SU-DHL-6 (cell line): ENCODE measurements at regions not wholly inside any gene's neighbourhood (a gene's known extent, or its start where the extent isn't known, plus 50 kb on each side); places are given as distances from the start of the nearest gene placed in this dataset.

Experiments
- EZH2phosphoT487 ChIP-seq: fragments of 200-600 bp; sonication (generic), shearing (Covaris generic); conservative IDR thresholded peaks from 2 replicates; pipeline ENCODE4 v1.6.1; 2018; ENCODE audit warnings: mild to moderate bottlenecking, antibody characterized with exemption, low read length, moderate library complexity, mixed read lengths
- TF ChIP-seq, protein P1 (sequence below): fragments of 200-600 bp; sonication (generic); IDR thresholded peaks from one replicate; pipeline ENCODE4 v1.5.1; 2017; ENCODE audit warnings: antibody characterized with exemption, mild to moderate bottlenecking, low read length, moderate library complexity; ENCODE audit not compliant: insufficient read depth, poor library complexity, severe bottlenecking

DNA sequence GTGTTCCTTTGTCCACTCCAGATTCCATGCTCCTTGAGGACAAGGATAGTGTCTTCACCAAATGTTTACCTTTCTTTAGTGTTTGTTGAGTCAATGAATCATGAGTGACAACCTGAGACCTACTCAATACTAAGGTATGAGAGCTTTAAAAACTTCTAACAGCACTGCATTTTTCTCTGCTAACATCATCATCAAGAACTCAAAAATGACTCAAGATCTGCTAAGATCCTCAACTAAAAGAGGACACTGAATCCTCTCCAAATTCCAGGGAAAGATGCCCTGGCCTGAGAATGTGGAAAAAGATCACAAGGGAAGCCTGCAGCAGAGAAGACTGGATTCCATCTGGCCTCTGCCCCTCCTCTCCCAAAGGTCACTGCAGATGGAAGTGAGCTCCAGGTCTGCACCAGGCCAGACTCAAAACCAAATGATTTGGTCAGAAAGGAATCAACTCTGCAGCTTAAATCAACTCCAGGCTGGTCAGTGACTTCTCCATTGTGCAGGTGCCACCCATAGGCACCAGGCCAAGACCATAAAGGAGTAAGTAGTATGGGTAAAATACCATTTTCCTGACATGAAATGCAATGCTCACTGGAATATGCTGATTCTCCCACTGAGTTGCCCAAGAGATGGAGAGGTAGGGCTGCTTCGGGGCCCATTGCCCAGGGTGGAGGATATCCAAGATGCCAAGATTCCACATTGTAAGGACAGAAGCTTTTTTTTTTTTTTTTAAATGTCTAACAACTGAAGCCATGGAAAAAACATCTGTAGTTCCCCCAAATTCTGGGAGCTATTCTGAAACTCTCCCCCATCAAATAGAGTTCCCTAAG is 89.5 kb upstream of the DOCK9 start:
- TF ChIP-seq, protein P1, sequence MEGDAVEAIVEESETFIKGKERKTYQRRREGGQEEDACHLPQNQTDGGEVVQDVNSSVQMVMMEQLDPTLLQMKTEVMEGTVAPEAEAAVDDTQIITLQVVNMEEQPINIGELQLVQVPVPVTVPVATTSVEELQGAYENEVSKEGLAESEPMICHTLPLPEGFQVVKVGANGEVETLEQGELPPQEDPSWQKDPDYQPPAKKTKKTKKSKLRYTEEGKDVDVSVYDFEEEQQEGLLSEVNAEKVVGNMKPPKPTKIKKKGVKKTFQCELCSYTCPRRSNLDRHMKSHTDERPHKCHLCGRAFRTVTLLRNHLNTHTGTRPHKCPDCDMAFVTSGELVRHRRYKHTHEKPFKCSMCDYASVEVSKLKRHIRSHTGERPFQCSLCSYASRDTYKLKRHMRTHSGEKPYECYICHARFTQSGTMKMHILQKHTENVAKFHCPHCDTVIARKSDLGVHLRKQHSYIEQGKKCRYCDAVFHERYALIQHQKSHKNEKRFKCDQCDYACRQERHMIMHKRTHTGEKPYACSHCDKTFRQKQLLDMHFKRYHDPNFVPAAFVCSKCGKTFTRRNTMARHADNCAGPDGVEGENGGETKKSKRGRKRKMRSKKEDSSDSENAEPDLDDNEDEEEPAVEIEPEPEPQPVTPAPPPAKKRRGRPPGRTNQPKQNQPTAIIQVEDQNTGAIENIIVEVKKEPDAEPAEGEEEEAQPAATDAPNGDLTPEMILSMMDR = no peak
- no peak for TF ChIP-seq EZH2phosphoT487
